Medulla oblongata (tissue), 1 donor: ENCODE measurements at regions not wholly inside any gene's neighbourhood (a gene's known extent, or its start where the extent isn't known, plus 50 kb on each side); places are given as distances from the start of the nearest gene placed in this dataset.
A peak's percentile ranks its signal among the peaks of the same experiment; 100 is the strongest.
"Not testable (repeated sequence)": the region's sequence is repeated elsewhere in the genome, so short reads cannot be mapped to it uniquely, and the experiment has no call there.

ENCODE experiments used
- DNase-seq: peaks from one replicate; pipeline ENCODE4 v3.0.0-alpha.2; 2015; ENCODE audit errors: extremely low spot score

- not testable (repeated sequence) for DNase-seq
Measured at GRCh38 chr12:76292891-76293290, 55.3 kb downstream of the BBS10 start.

- DNase-seq: not testable (repeated sequence)
Measured at GRCh38 chr12:76292305-76292704, 55.9 kb downstream of the BBS10 start.

GRCh38 chr12:76290963-76291859 is 57.0 kb downstream of the BBS10 start:
- no peak for DNase-seq

GRCh38 chr12:76288218-76288617 is 60.0 kb downstream of the BBS10 start:
- DNase-seq: no peak

- DNase-seq: no peak
Measured at GRCh38 chr12:76284816-76285750, 63.1 kb downstream of the BBS10 start.

GRCh38 chr12:76282744-76283143 is 65.5 kb downstream of the BBS10 start:
- no peak for DNase-seq

GRCh38 chr12:76277480-76277879 is 70.7 kb downstream of the BBS10 start:
- no peak for DNase-seq

- no peak for DNase-seq
Measured at GRCh38 chr12:76276499-76277151, 71.6 kb downstream of the BBS10 start.

- DNase-seq: no peak
Measured at GRCh38 chr12:76275511-76276093, 72.6 kb downstream of the BBS10 start.

GRCh38 chr12:76274420-76275083 is 73.7 kb downstream of the BBS10 start:
- no peak for DNase-seq

- peak; percentile 90 for DNase-seq
Measured at GRCh38 chr12:76272287-76272686, 75.9 kb downstream of the BBS10 start.

GRCh38 chr12:76270657-76271358 is 77.4 kb downstream of the BBS10 start:
- DNase-seq: no peak

- no peak for DNase-seq
Measured at GRCh38 chr12:76268267-76268666, 79.9 kb downstream of the BBS10 start.

GRCh38 chr12:76266797-76267196 is 81.4 kb downstream of the BBS10 start:
- no peak for DNase-seq

- no peak for DNase-seq
Measured at GRCh38 chr12:76265424-76266180, 82.6 kb downstream of the BBS10 start.

- DNase-seq: no peak
Measured at GRCh38 chr12:76264611-76265012, 83.6 kb downstream of the BBS10 start.

GRCh38 chr12:76263696-76264095 is 84.5 kb downstream of the BBS10 start:
- DNase-seq: no peak

GRCh38 chr12:76260390-76260748 is 87.8 kb downstream of the BBS10 start:
- DNase-seq: no peak

GRCh38 chr12:76259660-76260389 is 88.4 kb downstream of the BBS10 start:
- no peak for DNase-seq
